GM23338 (cell line): ENCODE measurements at regions not wholly inside any gene's neighbourhood (a gene's known extent, or its start where the extent isn't known, plus 50 kb on each side); places are given as distances from the start of the nearest gene placed in this dataset.

Experiments used
- ATAC-seq: fragments of 200-7000 bp; cut with Tn5 transposase; 3 replicates; pipeline ENCODE4 v1.9.1; 2020
- DNase-seq: peaks from one replicate; pipeline ENCODE4 v3.0.0-alpha.2; 2015; ENCODE audit warnings: low spot score
- H2AFZ ChIP-seq: fragments of 200-600 bp; sonication (generic); 2 replicates; pipeline ENCODE4 v1.8.0; 2016; ENCODE audit warnings: antibody characterized with exemption, mild to moderate bottlenecking, moderate library complexity
- H3F3A ChIP-seq: fragments of 200-600 bp; sonication (generic); replicated peaks from 2 replicates; pipeline ENCODE4 v1.8.0; 2017; ENCODE audit warnings: antibody characterized with exemption, mixed run types, low read depth
- H3K27ac ChIP-seq: fragments of 200-600 bp; sonication (generic); 2 replicates; pipeline ENCODE4 v1.6.1; 2016; ENCODE audit warnings: low read depth
- H3K27me3 ChIP-seq: fragments of 200-600 bp; sonication (generic); 2 replicates; pipeline ENCODE4 v1.8.0; 2016; ENCODE audit warnings: mild to moderate bottlenecking, mixed run types, moderate library complexity; ENCODE audit not compliant: insufficient read depth
- H3K36me3 ChIP-seq: fragments of 200-600 bp; sonication (generic); 2 replicates; pipeline ENCODE4 v1.8.0; 2016; ENCODE audit warnings: mild to moderate bottlenecking; ENCODE audit not compliant: insufficient read depth
- H3K4me1 ChIP-seq: fragments of 200-600 bp; sonication (generic); 2 replicates; pipeline ENCODE4 v1.8.0; 2016; ENCODE audit warnings: mild to moderate bottlenecking, moderate library complexity; ENCODE audit not compliant: insufficient read depth
- H3K4me2 ChIP-seq: fragments of 200-600 bp; sonication (generic); 2 replicates; pipeline ENCODE4 v1.7.1; 2017; ENCODE audit warnings: mixed run types
- H3K4me3 ChIP-seq: fragments of 200-600 bp; sonication (generic); 2 replicates; pipeline ENCODE4 v1.6.1; 2016; ENCODE audit warnings: mixed run types
- H3K79me2 ChIP-seq: fragments of 200-600 bp; sonication (generic); replicated peaks from 2 replicates; pipeline ENCODE4 v1.8.0; 2017; ENCODE audit warnings: mild to moderate bottlenecking; ENCODE audit not compliant: insufficient read depth
- H3K9me2 ChIP-seq: fragments of 200-600 bp; sonication (generic); 2 replicates; pipeline ENCODE4 v1.8.0; 2017; ENCODE audit not compliant: insufficient read depth
- H4K20me1 ChIP-seq: fragments of 200-600 bp; sonication (generic); replicated peaks from 2 replicates; pipeline ENCODE4 v1.8.0; 2017; ENCODE audit warnings: mild to moderate bottlenecking; ENCODE audit not compliant: insufficient read depth
- H3K27ac Mint-ChIP-seq: 2 replicates; pipeline ENCODE4 v1.8.0; 2020; ENCODE audit warnings: inconsistent platforms, mild to moderate bottlenecking, moderate library complexity, mixed read lengths
- H3K27me3 Mint-ChIP-seq: 3 replicates; pipeline ENCODE4 v1.8.0; 2022; ENCODE audit warnings: low read depth, mild to moderate bottlenecking, moderate library complexity, mixed read lengths, inconsistent platforms; ENCODE audit not compliant: insufficient read depth, poor library complexity
- H3K36me3 Mint-ChIP-seq: 3 replicates; pipeline ENCODE4 v1.8.0; 2021; ENCODE audit warnings: low read depth, mild to moderate bottlenecking, inconsistent platforms, moderate library complexity, mixed read lengths
- H3K4me1 Mint-ChIP-seq: 3 replicates; pipeline ENCODE4 v1.8.0; 2020; ENCODE audit warnings: mild to moderate bottlenecking, inconsistent platforms, mixed read lengths
- H3K4me3 Mint-ChIP-seq: 3 replicates; pipeline ENCODE4 v1.8.0; 2021; ENCODE audit warnings: moderate library complexity, mild to moderate bottlenecking, inconsistent platforms, mixed read lengths
- H3K9me3 Mint-ChIP-seq: 3 replicates; pipeline ENCODE4 v1.8.0; 2020; ENCODE audit warnings: moderate library complexity, mild to moderate bottlenecking, inconsistent platforms, mixed read lengths
- CREB1 ChIP-seq: fragments of 250-450 bp; sonication (Bioruptor Pico); IDR thresholded peaks from 2 replicates; pipeline ENCODE4 v1.5.0; 2020; ENCODE audit warnings: low read depth, mild to moderate bottlenecking, moderate library complexity
- CTCF ChIP-seq, 2 experiments: fragments of 200-600 bp in 1 of 2; sonication (generic) in 1 of 2; conservative IDR thresholded peaks; 2 replicates each; pipeline versions ENCODE4 v1.5.1 to v1.6.1; 2016 to 2017; ENCODE audit warnings: antibody characterized with exemption in 2 of 2, low read depth in 2 of 2, mild to moderate bottlenecking in 2 of 2, moderate library complexity in 1 of 2
- ETS1 ChIP-seq: IDR thresholded peaks from 2 replicates; pipeline ENCODE4 v1.6.1; 2016; ENCODE audit warnings: antibody characterized with exemption
- EZH2 ChIP-seq: fragments of 200-600 bp; sonication (generic); IDR thresholded peaks from one replicate; pipeline ENCODE4 v1.8.0; 2017; ENCODE audit warnings: antibody characterized with exemption, mild to moderate bottlenecking, low read depth; ENCODE audit not compliant: unreplicated experiment
- EZH2phosphoT487 ChIP-seq: fragments of 200-600 bp; sonication (generic); IDR thresholded peaks from one replicate; pipeline ENCODE4 v1.8.1; 2018; ENCODE audit warnings: antibody characterized with exemption; ENCODE audit not compliant: unreplicated experiment
- JUNB ChIP-seq: IDR thresholded peaks from one replicate; pipeline ENCODE4 v1.6.1; 2016; ENCODE audit warnings: antibody characterized with exemption; ENCODE audit not compliant: unreplicated experiment
- POLR2AphosphoS5 ChIP-seq: IDR thresholded peaks from 2 replicates; pipeline ENCODE4 v1.6.1; 2016; ENCODE audit warnings: antibody characterized with exemption, low read depth
- ZNF114 ChIP-seq: fragments of 250-450 bp; sonication (Bioruptor Pico); IDR thresholded peaks from 2 replicates; pipeline ENCODE4 v1.5.0; 2020; ENCODE audit warnings: mild to moderate bottlenecking, moderate library complexity
- ZNF331 ChIP-seq: fragments of 250-450 bp; sonication (Bioruptor Pico); IDR thresholded peaks from 2 replicates; pipeline ENCODE4 v1.5.0; 2020; ENCODE audit warnings: low read depth, mild to moderate bottlenecking, moderate library complexity
- ZNF462 ChIP-seq: fragments of 250-450 bp; sonication (Bioruptor Pico); IDR thresholded peaks from 2 replicates; pipeline ENCODE4 v1.5.0; 2020; ENCODE audit warnings: mild to moderate bottlenecking, moderate library complexity

GRCh38 chr2:181362561-181362960, 94.6 kb upstream of the ITGA4 start:
- Histone ChIP-seq H3K9me2 (no peaks in the 10 kb centered on the region), H4K20me1 (no peaks in the 10 kb centered on the region), H3K79me2 (no peaks in the 10 kb centered on the region), H2AFZ (no peak overlapping the region), H3K27me3 (no peaks in the 10 kb centered on the region), H3K4me1 (no peaks in the 10 kb centered on the region), H3K27ac (no peak overlapping the region), H3F3A (no peaks in the 10 kb centered on the region), H3K36me3 (no peaks in the 10 kb centered on the region), H3K4me2 (no peak overlapping the region), H3K4me3 (no peak overlapping the region)
- DNase-seq (no peak), ATAC-seq (no peak)
- no peaks in the 10 kb centered on the region for H3K27me3 Mint-ChIP-seq
- H3K9me3 Mint-ChIP-seq: no peaks in the 10 kb centered on the region
- H3K4me3 Mint-ChIP-seq: no peak overlapping the region
- H3K4me1 Mint-ChIP-seq: no peaks in the 10 kb centered on the region
- TF ChIP-seq ZNF462 (CRISPR knock-in tag): no peak
- TF ChIP-seq EZH2: no peak
- TF ChIP-seq ZNF114 (CRISPR knock-in tag): no peak
- no peak for TF ChIP-seq EZH2phosphoT487
- TF ChIP-seq POLR2AphosphoS5: no peak
- TF ChIP-seq ZNF331 (CRISPR knock-in tag): no peak
- no peak for TF ChIP-seq CREB1 (CRISPR knock-in tag)
- TF ChIP-seq JUNB: no peak
- no peak for TF ChIP-seq CTCF (conservative IDR thresholded peaks at IDR 0.05; ENCODE audit: low read depth in 2 of 2)
- TF ChIP-seq ETS1: no peak
- H3K36me3 Mint-ChIP-seq: no peaks in the 10 kb centered on the region
- H3K27ac Mint-ChIP-seq: no peak overlapping the region
